ENCODE measurements at regions not wholly inside any gene's neighbourhood (a gene's known extent, or its start where the extent isn't known, plus 50 kb on each side); places are given as distances from the start of the nearest gene placed in this dataset.

DNA sequence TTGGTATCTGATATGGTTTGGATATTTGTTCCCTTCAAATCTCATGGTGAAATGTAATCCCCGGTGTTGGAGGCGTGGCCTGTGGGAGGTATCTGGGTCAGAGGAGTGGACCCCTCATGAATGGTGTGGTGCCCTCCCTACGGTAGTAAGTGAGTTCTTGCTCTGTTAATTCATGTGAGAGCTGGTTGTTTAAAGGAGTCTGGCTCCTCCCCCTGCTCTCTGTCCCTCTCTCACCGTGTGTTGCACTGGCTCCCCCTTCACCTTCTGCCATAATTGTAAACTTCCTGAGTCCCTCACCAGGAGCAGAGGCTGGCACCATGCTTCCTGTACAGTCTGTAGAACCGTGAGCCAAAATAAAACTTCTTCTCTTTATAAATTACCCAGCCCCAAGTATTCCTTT lies 246.9 kb upstream of the AGTR1 start:
- TF ChIP-seq, protein P1, sequence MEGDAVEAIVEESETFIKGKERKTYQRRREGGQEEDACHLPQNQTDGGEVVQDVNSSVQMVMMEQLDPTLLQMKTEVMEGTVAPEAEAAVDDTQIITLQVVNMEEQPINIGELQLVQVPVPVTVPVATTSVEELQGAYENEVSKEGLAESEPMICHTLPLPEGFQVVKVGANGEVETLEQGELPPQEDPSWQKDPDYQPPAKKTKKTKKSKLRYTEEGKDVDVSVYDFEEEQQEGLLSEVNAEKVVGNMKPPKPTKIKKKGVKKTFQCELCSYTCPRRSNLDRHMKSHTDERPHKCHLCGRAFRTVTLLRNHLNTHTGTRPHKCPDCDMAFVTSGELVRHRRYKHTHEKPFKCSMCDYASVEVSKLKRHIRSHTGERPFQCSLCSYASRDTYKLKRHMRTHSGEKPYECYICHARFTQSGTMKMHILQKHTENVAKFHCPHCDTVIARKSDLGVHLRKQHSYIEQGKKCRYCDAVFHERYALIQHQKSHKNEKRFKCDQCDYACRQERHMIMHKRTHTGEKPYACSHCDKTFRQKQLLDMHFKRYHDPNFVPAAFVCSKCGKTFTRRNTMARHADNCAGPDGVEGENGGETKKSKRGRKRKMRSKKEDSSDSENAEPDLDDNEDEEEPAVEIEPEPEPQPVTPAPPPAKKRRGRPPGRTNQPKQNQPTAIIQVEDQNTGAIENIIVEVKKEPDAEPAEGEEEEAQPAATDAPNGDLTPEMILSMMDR (optimal IDR thresholded peaks at IDR 0.05 in 1 of 3, IDR thresholded peaks at IDR 0.05 in 1 of 3, conservative IDR thresholded peaks at IDR 0.05 in 1 of 3; ENCODE audit: extremely low read depth in 1 of 3, insufficient read depth in 2 of 3, low read length in 3 of 3) = no peak
- no peak for TF ChIP-seq EZH2 (IDR thresholded peaks at IDR 0.05; ENCODE audit: low read length)

Data from keratinocyte (primary cell).